ENCODE measurements at regions not wholly inside any gene's neighbourhood (a gene's known extent, or its start where the extent isn't known, plus 50 kb on each side); places are given as distances from the start of the nearest gene placed in this dataset.

DNA sequence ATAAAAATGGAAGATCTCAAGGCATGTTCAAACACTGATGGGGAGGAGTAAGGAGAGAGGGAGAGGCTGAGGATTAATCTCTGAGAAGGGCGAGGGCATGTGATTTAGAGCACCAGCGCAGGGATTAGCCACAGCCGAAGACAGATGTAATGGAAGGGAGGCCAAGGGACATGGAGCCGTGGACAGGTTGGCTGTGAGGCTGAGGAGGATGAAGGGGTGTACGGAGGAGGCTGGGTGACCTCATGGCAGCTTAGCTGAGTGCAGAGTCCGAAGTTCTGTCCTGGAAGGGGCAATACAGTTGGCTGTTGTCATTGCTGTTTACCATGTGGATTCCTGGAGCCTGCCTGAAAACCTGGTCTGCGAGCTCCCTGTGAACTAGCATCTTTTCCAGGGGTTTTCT, 342.8 kb downstream of the RPS6KC1 start:
- ATAC-seq (ENCODE audit: low read depth): no peak
- H3K36me3 ChIP-seq (ENCODE audit: control insufficient read depth, insufficient read depth, low read length): no peaks in the 10 kb centered on the region
- no peaks in the 10 kb centered on the region for H3K9me1 ChIP-seq (ENCODE audit: insufficient read depth, low read length)
- no peaks in the 10 kb centered on the region for H3K4me1 ChIP-seq (ENCODE audit: control insufficient read depth, insufficient read depth, low read length)
- H4K91ac ChIP-seq (ENCODE audit: insufficient read depth, low read depth, low read length): no peak overlapping the region
- no peak overlapping the region for H2BK120ac ChIP-seq (ENCODE audit: low read depth, low read length)
- no peak overlapping the region for H3K56ac ChIP-seq (ENCODE audit: extremely low read depth, insufficient read depth, low read length)
- H3K9ac ChIP-seq (ENCODE audit: low read depth, low read length): no peak overlapping the region
- H3K27me3 ChIP-seq (ENCODE audit: control insufficient read depth, insufficient read depth, low read length): no peaks in the 10 kb centered on the region
- H3K4me3 ChIP-seq (ENCODE audit: insufficient read depth, low read depth, low read length): no peak overlapping the region
- H3K18ac ChIP-seq (ENCODE audit: low read depth, low read length): no peak overlapping the region
- no peak overlapping the region for H2AK5ac ChIP-seq (ENCODE audit: low read depth, low read length)
- TF ChIP-seq, protein P1, sequence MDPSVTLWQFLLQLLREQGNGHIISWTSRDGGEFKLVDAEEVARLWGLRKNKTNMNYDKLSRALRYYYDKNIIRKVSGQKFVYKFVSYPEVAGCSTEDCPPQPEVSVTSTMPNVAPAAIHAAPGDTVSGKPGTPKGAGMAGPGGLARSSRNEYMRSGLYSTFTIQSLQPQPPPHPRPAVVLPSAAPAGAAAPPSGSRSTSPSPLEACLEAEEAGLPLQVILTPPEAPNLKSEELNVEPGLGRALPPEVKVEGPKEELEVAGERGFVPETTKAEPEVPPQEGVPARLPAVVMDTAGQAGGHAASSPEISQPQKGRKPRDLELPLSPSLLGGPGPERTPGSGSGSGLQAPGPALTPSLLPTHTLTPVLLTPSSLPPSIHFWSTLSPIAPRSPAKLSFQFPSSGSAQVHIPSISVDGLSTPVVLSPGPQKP (IDR thresholded peaks at IDR 0.05; ENCODE audit: borderline replicate concordance, low read depth, low read length): no peak
- TF ChIP-seq MAFK (IDR thresholded peaks at IDR 0.05; ENCODE audit: low read depth, low read length) (no peak), MAZ (IDR thresholded peaks at IDR 0.05; ENCODE audit: borderline replicate concordance, low read depth, low read length) (no peak), RAD21 (IDR thresholded peaks at IDR 0.05; ENCODE audit: low read length) (no peak), CEBPB (IDR thresholded peaks at IDR 0.05; ENCODE audit: low read depth, low read length) (no peak), POLR2A (IDR thresholded peaks at IDR 0.05; ENCODE audit: low read depth, low read length) (no peak), NFE2L2 (IDR thresholded peaks at IDR 0.05; ENCODE audit: low read depth, low read length) (no peak), CHD1 (IDR thresholded peaks at IDR 0.05; ENCODE audit: low read depth, low read length) (no peak)
- no TSS peak for BruUV-seq (replicated peaks)
- H2BK5ac ChIP-seq (ENCODE audit: low read depth, low read length, poor library complexity, severe bottlenecking): no peak overlapping the region
- H2AK9ac ChIP-seq (replicated peaks; ENCODE audit: low read depth, low read length, poor library complexity): no peak overlapping the region
- no peaks in the 10 kb centered on the region for H3K9me3 ChIP-seq (ENCODE audit: control insufficient read depth, insufficient read depth, low read length)
- CTCF ChIA-PET: no interaction called here
- WGBS, 2 experiments (ENCODE audit: extremely low coverage in 2 of 2, insufficient read length in 1 of 2): 53% methylated on average over 5 of the region's 7 CpGs; no CpG with 5 or more reads in 1 of the 2 experiments
- H4K8ac ChIP-seq (ENCODE audit: low read depth in 2 of 2, low read length in 2 of 2): no peak overlapping the region
- POLR2A ChIA-PET (ENCODE audit: unreplicated experiment): no interaction called here
- no peak overlapping the region for H3K27ac ChIP-seq (ENCODE audit: insufficient read depth, low read length)
- in situ Hi-C loops (cut with MboI; ENCODE audit: low sequenced_read_pairs): no loop called here
- no peaks in the 10 kb centered on the region for H4K20me1 ChIP-seq (ENCODE audit: insufficient read depth, low read length)
- H3K14ac ChIP-seq (replicated peaks; ENCODE audit: low read depth, low read length): no peak overlapping the region
- H3K23ac ChIP-seq (ENCODE audit: low read depth, low read length): no peak overlapping the region
- no peaks in the 10 kb centered on the region for H3K79me1 ChIP-seq (ENCODE audit: low read depth in 1 of 2, low read length in 2 of 2)
- intact Hi-C loops (cut with micrococcal nuclease): no loop called here
- no peak overlapping the region for H4K5ac ChIP-seq (ENCODE audit: low read depth, low read length)
- H3K4ac ChIP-seq (ENCODE audit: low read depth, low read length): no peak overlapping the region
- no peak overlapping the region for H2AFZ ChIP-seq (replicated peaks; ENCODE audit: low read length, poor library complexity)
- DNase-seq: no peak
- H2BK20ac ChIP-seq (ENCODE audit: low read depth, low read length): no peak overlapping the region
- dilution Hi-C loops (cut with HindIII; ENCODE audit: low sequenced_read_pairs, unreplicated experiment): no loop called here
- H3K4me2 ChIP-seq (ENCODE audit: low read depth, low read length): no peak overlapping the region
- no peak overlapping the region for H2BK15ac ChIP-seq (ENCODE audit: low read depth, low read length)

Data from IMR-90 (cell line).